ENCODE measurements at regions not wholly inside any gene's neighbourhood (a gene's known extent, or its start where the extent isn't known, plus 50 kb on each side); places are given as distances from the start of the nearest gene placed in this dataset.

DNA sequence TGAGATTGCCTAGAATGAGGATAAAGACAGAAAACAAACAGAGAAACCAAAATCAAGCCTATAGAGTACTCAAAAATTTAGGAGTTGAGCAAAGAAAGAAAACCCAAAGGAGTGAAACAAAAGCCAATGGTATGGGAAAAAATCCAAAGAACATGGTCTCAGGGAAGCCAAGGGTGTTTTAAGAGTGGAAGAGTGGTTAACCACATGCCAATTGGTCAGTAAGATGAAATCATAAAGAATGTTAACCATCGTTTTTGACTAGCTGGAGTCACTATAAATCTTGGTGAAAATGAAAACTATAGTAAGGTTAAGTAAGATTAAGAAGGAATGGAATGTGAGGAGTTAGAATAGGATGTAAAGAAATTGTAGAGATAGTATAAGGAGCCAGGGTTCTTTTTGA, 64.7 kb upstream of the RPL34 start (continued):
- TF ChIP-seq, protein P1, sequence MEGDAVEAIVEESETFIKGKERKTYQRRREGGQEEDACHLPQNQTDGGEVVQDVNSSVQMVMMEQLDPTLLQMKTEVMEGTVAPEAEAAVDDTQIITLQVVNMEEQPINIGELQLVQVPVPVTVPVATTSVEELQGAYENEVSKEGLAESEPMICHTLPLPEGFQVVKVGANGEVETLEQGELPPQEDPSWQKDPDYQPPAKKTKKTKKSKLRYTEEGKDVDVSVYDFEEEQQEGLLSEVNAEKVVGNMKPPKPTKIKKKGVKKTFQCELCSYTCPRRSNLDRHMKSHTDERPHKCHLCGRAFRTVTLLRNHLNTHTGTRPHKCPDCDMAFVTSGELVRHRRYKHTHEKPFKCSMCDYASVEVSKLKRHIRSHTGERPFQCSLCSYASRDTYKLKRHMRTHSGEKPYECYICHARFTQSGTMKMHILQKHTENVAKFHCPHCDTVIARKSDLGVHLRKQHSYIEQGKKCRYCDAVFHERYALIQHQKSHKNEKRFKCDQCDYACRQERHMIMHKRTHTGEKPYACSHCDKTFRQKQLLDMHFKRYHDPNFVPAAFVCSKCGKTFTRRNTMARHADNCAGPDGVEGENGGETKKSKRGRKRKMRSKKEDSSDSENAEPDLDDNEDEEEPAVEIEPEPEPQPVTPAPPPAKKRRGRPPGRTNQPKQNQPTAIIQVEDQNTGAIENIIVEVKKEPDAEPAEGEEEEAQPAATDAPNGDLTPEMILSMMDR (CRISPR knock-in tag; IDR thresholded peaks at IDR 0.05) = no peak
- no peak for TF ChIP-seq PRDM10 (CRISPR knock-in tag; IDR thresholded peaks at IDR 0.05; ENCODE audit: low read depth)
- TF ChIP-seq MAFF (IDR thresholded peaks at IDR 0.05; ENCODE audit: low read depth, low read length) = no peak

DNA sequence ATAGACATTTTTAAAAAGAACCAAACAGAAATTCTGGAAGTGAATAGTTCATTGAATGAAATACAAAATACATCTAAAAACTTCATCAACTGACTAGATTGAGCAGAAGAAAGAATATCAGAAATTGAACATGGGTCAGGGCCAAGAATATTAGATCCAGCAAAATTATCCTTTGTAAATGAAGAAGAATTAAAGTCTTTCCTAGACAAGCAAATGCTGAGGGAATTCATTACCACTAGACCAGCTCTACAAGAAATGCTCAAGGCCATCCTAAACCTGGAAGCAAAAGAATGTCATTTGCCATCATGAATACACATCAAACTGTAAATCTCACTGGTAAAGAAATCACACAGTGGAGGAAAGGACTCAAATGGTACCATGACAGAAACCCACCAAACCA, 72.7 kb upstream of the RPL34 start:
- FAIRE-seq (no peak), DNase-seq (ENCODE audit: low spot score) (no peak), ATAC-seq (no peak)
- H4K20me1 ChIP-seq (ENCODE audit: insufficient read depth, low read length) = no peaks in the 10 kb centered on the region
- H3K4me2 ChIP-seq (ENCODE audit: low read depth, low read length) = no peak overlapping the region
- BruUV-seq (replicated peaks) = no TSS peak
- no peaks in the 10 kb centered on the region for H3K79me2 ChIP-seq (ENCODE audit: insufficient read depth, low read length)
- POLR2A ChIA-PET = no interaction called here
- H3K4me1 ChIP-seq (ENCODE audit: insufficient read depth, low read length) = no peaks in the 10 kb centered on the region
- peaks cover 12% of the 10 kb centered on the region for H3K9me3 ChIP-seq (ENCODE audit: low read length)
- intact Hi-C loops (cut with micrococcal nuclease; ENCODE audit: unreplicated experiment) = no loop called here
- H2AFZ ChIP-seq (ENCODE audit: low read length) = no peak overlapping the region
- no peak overlapping the region for H3K4me3 ChIP-seq (replicated peaks in 1 of 3; ENCODE audit: insufficient read depth in 1 of 3, low read depth in 2 of 3, low read length in 3 of 3)
- TF ChIP-seq ZNF468 (CRISPR knock-in tag; IDR thresholded peaks at IDR 0.05) (no peak), ZNF160 (CRISPR knock-in tag; IDR thresholded peaks at IDR 0.05) (peak; percentile 39; the same call in 1 of the 2 replicates), HNRNPK (IDR thresholded peaks at IDR 0.05; ENCODE audit: low read depth, low read length, poor library complexity, severe bottlenecking) (no peak), PITX1 (CRISPR knock-in tag; IDR thresholded peaks at IDR 0.05) (no peak), XRCC5 (optimal IDR thresholded peaks at IDR 0.05; ENCODE audit: low read length) (no peak), ZNF615 (CRISPR knock-in tag; IDR thresholded peaks at IDR 0.05; ENCODE audit: borderline replicate concordance) (no peak), ATF7 (IDR thresholded peaks at IDR 0.05) (no peak), ATF7 (CRISPR knock-in tag; IDR thresholded peaks at IDR 0.05) (no peak), ZNF337 (CRISPR knock-in tag; IDR thresholded peaks at IDR 0.05; ENCODE audit: borderline replicate concordance, low read depth) (peak; percentile 56; the same call in 1 of the 2 replicates), KDM4B (CRISPR knock-in tag; IDR thresholded peaks at IDR 0.05) (no peak)
- in situ Hi-C loops (cut with HindIII; ENCODE audit: extremely low pct_ligation_motif_present, low pct_unique_long_range_greater_than_20kb) = no loop called here
- H3K27me3 ChIP-seq (ENCODE audit: control insufficient read depth in 1 of 2, insufficient read depth in 2 of 2, low read length in 2 of 2) = peaks cover 0 to 3% of the 10 kb centered on the region in 2 experiments; a peak in 1 of 5 replicates
- CTCF ChIA-PET (ENCODE audit: low intra/inter-chr PET ratio, low total read pairs) = no interaction called here
- H3K9ac ChIP-seq (ENCODE audit: insufficient read depth, low read depth, low read length) = no peak overlapping the region
- H3K27ac ChIP-seq (ENCODE audit: extremely low read length, insufficient read depth, low read length) = no peak overlapping the region
- H3K36me3 ChIP-seq (replicated peaks in 1 of 2; ENCODE audit: control insufficient read depth in 1 of 2, insufficient read depth in 2 of 2, low read length in 2 of 2) = no peaks in the 10 kb centered on the region
